ENCODE measurements at regions not wholly inside any gene's neighbourhood (a gene's known extent, or its start where the extent isn't known, plus 50 kb on each side); places are given as distances from the start of the nearest gene placed in this dataset.

GRCh38 chr20:57112448-57112847, 154.0 kb downstream of the BMP7 start:
- TF ChIP-seq YY1 (IDR thresholded peaks at IDR 0.05; ENCODE audit: low read depth), result no peak
- no peak for TF ChIP-seq RAD21 (IDR thresholded peaks at IDR 0.05; ENCODE audit: low read depth)
- no peak for TF ChIP-seq TAF1 (IDR thresholded peaks at IDR 0.05; ENCODE audit: low read depth)

Measured in Ishikawa (cell line).